ENCODE measurements at regions not wholly inside any gene's neighbourhood (a gene's known extent, or its start where the extent isn't known, plus 50 kb on each side); places are given as distances from the start of the nearest gene placed in this dataset.
"Not testable (repeated sequence)": the region's sequence is repeated elsewhere in the genome, so short reads cannot be mapped to it uniquely, and the experiment has no call there.

- DNase-seq (ENCODE audit: low read depth, low spot score), result no peak
Measured at GRCh38 chr2:242004223-242004901, 134.8 kb downstream of the RTP5 start.

GRCh38 chr2:242004902-242005230 is 135.3 kb downstream of the RTP5 start:
- DNase-seq (ENCODE audit: low read depth, low spot score), result no peak

- DNase-seq (ENCODE audit: low read depth, low spot score), result not testable (repeated sequence)
Measured at GRCh38 chr2:242006091-242006634, 136.6 kb downstream of the RTP5 start.

GRCh38 chr2:242008908-242009307 is 139.4 kb downstream of the RTP5 start:
- DNase-seq (ENCODE audit: low read depth, low spot score), result not testable (repeated sequence)

GRCh38 chr2:242009846-242010245 is 140.3 kb downstream of the RTP5 start:
- DNase-seq (ENCODE audit: low read depth, low spot score), result not testable (repeated sequence)

GRCh38 chr2:242010252-242011166 is 141.0 kb downstream of the RTP5 start:
- DNase-seq (ENCODE audit: low read depth, low spot score), result not testable (repeated sequence)

- no peak for DNase-seq (ENCODE audit: low read depth, low spot score)
Measured at GRCh38 chr2:242011167-242011513, 141.6 kb downstream of the RTP5 start.

GRCh38 chr2:242011516-242011915 is 142.0 kb downstream of the RTP5 start:
- no peak for DNase-seq (ENCODE audit: low read depth, low spot score)

GRCh38 chr2:242011991-242012764 is 142.6 kb downstream of the RTP5 start:
- DNase-seq (ENCODE audit: low read depth, low spot score), result no peak

GRCh38 chr2:242012956-242013764 is 143.6 kb downstream of the RTP5 start:
- DNase-seq (ENCODE audit: low read depth, low spot score), result no peak

GRCh38 chr2:242013771-242014170 is 144.2 kb downstream of the RTP5 start:
- DNase-seq (ENCODE audit: low read depth, low spot score), result no peak

- DNase-seq (ENCODE audit: low read depth, low spot score), result no peak
Measured at GRCh38 chr2:242015108-242016065, 145.9 kb downstream of the RTP5 start.

GRCh38 chr2:242017086-242017485 is 147.6 kb downstream of the RTP5 start:
- DNase-seq (ENCODE audit: low read depth, low spot score), result no peak

GRCh38 chr2:242018416-242018815 is 148.9 kb downstream of the RTP5 start:
- DNase-seq (ENCODE audit: low read depth, low spot score), result not testable (repeated sequence)

GRCh38 chr2:242019344-242019743 is 149.8 kb downstream of the RTP5 start:
- DNase-seq (ENCODE audit: low read depth, low spot score), result no peak

GRCh38 chr2:242020196-242021004 is 150.9 kb downstream of the RTP5 start:
- no peak for DNase-seq (ENCODE audit: low read depth, low spot score)

- DNase-seq (ENCODE audit: low read depth, low spot score), result no peak
Measured at GRCh38 chr2:242022550-242023290, 153.2 kb downstream of the RTP5 start.

- no peak for DNase-seq (ENCODE audit: low read depth, low spot score)
Measured at GRCh38 chr2:242024751-242025355, 155.3 kb downstream of the RTP5 start.
